ENCODE measurements at regions not wholly inside any gene's neighbourhood (a gene's known extent, or its start where the extent isn't known, plus 50 kb on each side); places are given as distances from the start of the nearest gene placed in this dataset.

- Histone ChIP-seq H2AFZ (ENCODE audit: low read length) (no peak overlapping the region), H3K9me3 (ENCODE audit: control insufficient read depth, insufficient read depth, low read depth, low read length) (no peaks in the 10 kb centered on the region), H3K27me3 (ENCODE audit: control insufficient read depth, insufficient read depth, low read length) (no peaks in the 10 kb centered on the region), H4K20me1 (ENCODE audit: control insufficient read depth, extremely low read depth, insufficient read depth, low read length) (no peaks in the 10 kb centered on the region), H3K27ac (ENCODE audit: insufficient read depth, low read length) (no peak overlapping the region), H3K4me2 (ENCODE audit: extremely low read depth, insufficient read depth, low read length) (no peak overlapping the region), H3K4me1 (ENCODE audit: control insufficient read depth, extremely low read depth, insufficient read depth, low read length) (no peaks in the 10 kb centered on the region), H3K4me3 (replicated peaks in 1 of 4; ENCODE audit: control extremely low read depth in 1 of 4, insufficient read depth in 1 of 4, low read depth in 3 of 4, low read length in 4 of 4) (no peak overlapping the region), H3K36me3 (ENCODE audit: control insufficient read depth, insufficient read depth, low read length) (no peaks in the 10 kb centered on the region), H3K9ac (ENCODE audit: insufficient read depth, low read length) (no peak overlapping the region), H3K79me2 (ENCODE audit: control insufficient read depth, insufficient read depth, low read length) (no peaks in the 10 kb centered on the region)
- no peak for DNase-seq (ENCODE audit: low read depth in 2 of 2)
- TF ChIP-seq CTCF (conservative IDR thresholded peaks at IDR 0.05 in 1 of 2, IDR thresholded peaks at IDR 0.05 in 1 of 2; ENCODE audit: low read depth in 1 of 2, low read length in 2 of 2), result no peak
- no peak for TF ChIP-seq EZH2 (IDR thresholded peaks at IDR 0.05; ENCODE audit: low read length, missing control alignments)
Observed at GRCh38 chr14:34124585-34124984, 173.7 kb upstream of the EGLN3 start.

DNA sequence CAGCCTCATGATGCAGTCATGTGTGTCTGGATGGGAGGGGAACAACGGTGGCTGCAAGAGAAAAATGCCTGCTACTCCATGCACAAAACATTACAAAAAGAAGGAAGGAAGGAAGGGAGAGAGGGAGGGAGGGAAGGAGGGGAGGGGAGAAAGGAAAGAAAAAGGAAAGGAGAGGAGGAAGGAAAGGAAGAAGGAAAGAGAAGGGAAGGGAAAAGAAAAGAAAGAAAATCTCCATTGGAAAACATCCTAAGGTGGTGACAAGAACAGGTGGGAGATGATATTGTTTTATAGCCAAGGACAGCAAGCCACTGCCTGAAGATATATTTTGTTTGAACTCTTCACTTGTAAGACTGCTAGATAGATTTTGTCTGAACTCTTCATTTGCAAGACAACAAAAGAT is 171.8 kb upstream of the EGLN3 start:
- H3K4me3 ChIP-seq (replicated peaks in 1 of 4; ENCODE audit: control extremely low read depth in 1 of 4, insufficient read depth in 1 of 4, low read depth in 3 of 4, low read length in 4 of 4), result no peak overlapping the region
- no peaks in the 10 kb centered on the region for H3K79me2 ChIP-seq (ENCODE audit: control insufficient read depth, insufficient read depth, low read length)
- no peak overlapping the region for H3K27ac ChIP-seq (ENCODE audit: insufficient read depth, low read length)
- no peaks in the 10 kb centered on the region for H4K20me1 ChIP-seq (ENCODE audit: control insufficient read depth, extremely low read depth, insufficient read depth, low read length)
- H3K36me3 ChIP-seq (ENCODE audit: control insufficient read depth, insufficient read depth, low read length), result no peaks in the 10 kb centered on the region
- H2AFZ ChIP-seq (ENCODE audit: low read length), result no peak overlapping the region
- no peak overlapping the region for H3K9ac ChIP-seq (ENCODE audit: insufficient read depth, low read length)
- H3K4me2 ChIP-seq (ENCODE audit: extremely low read depth, insufficient read depth, low read length), result no peak overlapping the region
- H3K4me1 ChIP-seq (ENCODE audit: control insufficient read depth, extremely low read depth, insufficient read depth, low read length), result no peaks in the 10 kb centered on the region
- no peaks in the 10 kb centered on the region for H3K27me3 ChIP-seq (ENCODE audit: control insufficient read depth, insufficient read depth, low read length)
- no peaks in the 10 kb centered on the region for H3K9me3 ChIP-seq (ENCODE audit: control insufficient read depth, insufficient read depth, low read depth, low read length)
- no peak for DNase-seq (ENCODE audit: low read depth in 2 of 2)
- TF ChIP-seq CTCF (conservative IDR thresholded peaks at IDR 0.05 in 1 of 2, IDR thresholded peaks at IDR 0.05 in 1 of 2; ENCODE audit: low read depth in 1 of 2, low read length in 2 of 2), result no peak

DNA sequence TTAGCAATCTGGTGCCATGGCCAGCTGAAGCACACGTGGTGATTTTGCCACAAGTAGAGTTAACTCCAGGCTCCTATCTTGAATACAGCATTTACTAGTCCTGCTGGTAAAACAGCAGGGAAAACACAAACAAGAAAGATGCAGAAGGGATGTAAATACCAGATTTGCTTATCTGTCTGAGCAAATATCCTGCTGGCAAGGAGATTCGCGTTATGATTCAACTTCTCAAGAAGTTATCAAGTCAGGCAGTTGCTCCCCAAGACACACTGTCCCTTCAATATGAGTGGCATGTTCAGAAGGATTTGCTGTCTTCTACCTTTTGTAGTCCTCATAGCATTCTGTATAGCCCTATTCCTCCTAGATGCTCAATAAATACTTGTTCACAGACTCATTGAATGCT is 171.2 kb upstream of the EGLN3 start:
- H3K27ac ChIP-seq (ENCODE audit: insufficient read depth, low read length), result no peak overlapping the region
- no peak for DNase-seq (ENCODE audit: low read depth in 2 of 2)
- no peaks in the 10 kb centered on the region for H4K20me1 ChIP-seq (ENCODE audit: control insufficient read depth, extremely low read depth, insufficient read depth, low read length)
- no peak for TF ChIP-seq CTCF (conservative IDR thresholded peaks at IDR 0.05 in 1 of 2, IDR thresholded peaks at IDR 0.05 in 1 of 2; ENCODE audit: low read depth in 1 of 2, low read length in 2 of 2)
- TF ChIP-seq EZH2 (IDR thresholded peaks at IDR 0.05; ENCODE audit: low read length, missing control alignments), result no peak
- no peaks in the 10 kb centered on the region for H3K9me3 ChIP-seq (ENCODE audit: control insufficient read depth, insufficient read depth, low read depth, low read length)
- H3K79me2 ChIP-seq (ENCODE audit: control insufficient read depth, insufficient read depth, low read length), result no peaks in the 10 kb centered on the region
- H3K4me1 ChIP-seq (ENCODE audit: control insufficient read depth, extremely low read depth, insufficient read depth, low read length), result no peaks in the 10 kb centered on the region
- H2AFZ ChIP-seq (ENCODE audit: low read length), result no peak overlapping the region
- no peaks in the 10 kb centered on the region for H3K27me3 ChIP-seq (ENCODE audit: control insufficient read depth, insufficient read depth, low read length)
- no peak overlapping the region for H3K4me3 ChIP-seq (replicated peaks in 1 of 4; ENCODE audit: control extremely low read depth in 1 of 4, insufficient read depth in 1 of 4, low read depth in 3 of 4, low read length in 4 of 4)
- H3K9ac ChIP-seq (ENCODE audit: insufficient read depth, low read length), result no peak overlapping the region
- H3K36me3 ChIP-seq (ENCODE audit: control insufficient read depth, insufficient read depth, low read length), result no peaks in the 10 kb centered on the region
- H3K4me2 ChIP-seq (ENCODE audit: extremely low read depth, insufficient read depth, low read length), result no peak overlapping the region
